H1 (cell line): ENCODE measurements at regions not wholly inside any gene's neighbourhood (a gene's known extent, or its start where the extent isn't known, plus 50 kb on each side); places are given as distances from the start of the nearest gene placed in this dataset.

Experiments
- BCL11A ChIP-seq, 2 experiments: IDR thresholded peaks; one replicate each; pipeline ENCODE4 v1.6.1; 2011; ENCODE audit warnings: low read depth in 2 of 2, low read length in 2 of 2, mild to moderate bottlenecking in 2 of 2
- CHD2 ChIP-seq: IDR thresholded peaks from 2 replicates; pipeline ENCODE4 v1.6.1; 2012; ENCODE audit warnings: low read length, improper control_type of control experiment
- CREB1 ChIP-seq: IDR thresholded peaks from 2 replicates; pipeline ENCODE4 v1.6.1; 2012; ENCODE audit warnings: inconsistent platforms
- CTCF ChIP-seq, 3 experiments: IDR thresholded peaks; 1 replicate in 2 of 3; 2 replicates in 1 of 3; pipeline versions ENCODE4 v1.5.1 to v1.6.1; 2011; ENCODE audit warnings: low read length in 3 of 3, mild to moderate bottlenecking in 3 of 3, inconsistent platforms in 2 of 3, low read depth in 1 of 3, moderate library complexity in 1 of 3; ENCODE audit not compliant: insufficient read depth in 1 of 3; ENCODE audit errors: control extremely low read depth in 1 of 3
- EP300 ChIP-seq, 2 experiments: IDR thresholded peaks; 1 replicate in 1 of 2; 2 replicates in 1 of 2; pipeline ENCODE4 v1.6.1; 2011 to 2012; ENCODE audit warnings: low read depth in 2 of 2, low read length in 2 of 2, mild to moderate bottlenecking in 2 of 2, borderline replicate concordance in 1 of 2, inconsistent platforms in 1 of 2, moderate library complexity in 1 of 2
- GABPA ChIP-seq: IDR thresholded peaks from 2 replicates; pipeline ENCODE4 v1.6.1; 2011; ENCODE audit warnings: mild to moderate bottlenecking, low read length, moderate library complexity, borderline replicate concordance; ENCODE audit not compliant: insufficient read depth
- GTF2F1 ChIP-seq: IDR thresholded peaks from 2 replicates; pipeline ENCODE4 v1.6.1; 2012; ENCODE audit warnings: low read depth, low read length, improper control_type of control experiment, borderline replicate concordance
- PHF8 ChIP-seq: fragments of 200-600 bp; sonication (generic); conservative IDR thresholded peaks from 2 replicates; pipeline ENCODE4 v1.7.1; 2012; ENCODE audit warnings: low read depth, mild to moderate bottlenecking, inconsistent platforms, low read length, moderate library complexity
- SP2 ChIP-seq: IDR thresholded peaks from 2 replicates; pipeline ENCODE4 v1.6.1; 2012; ENCODE audit warnings: mild to moderate bottlenecking, low read length, inconsistent platforms
- TAF1 ChIP-seq: IDR thresholded peaks from 2 replicates; pipeline ENCODE4 v1.6.1; 2011; ENCODE audit warnings: mild to moderate bottlenecking, low read depth, low read length

DNA sequence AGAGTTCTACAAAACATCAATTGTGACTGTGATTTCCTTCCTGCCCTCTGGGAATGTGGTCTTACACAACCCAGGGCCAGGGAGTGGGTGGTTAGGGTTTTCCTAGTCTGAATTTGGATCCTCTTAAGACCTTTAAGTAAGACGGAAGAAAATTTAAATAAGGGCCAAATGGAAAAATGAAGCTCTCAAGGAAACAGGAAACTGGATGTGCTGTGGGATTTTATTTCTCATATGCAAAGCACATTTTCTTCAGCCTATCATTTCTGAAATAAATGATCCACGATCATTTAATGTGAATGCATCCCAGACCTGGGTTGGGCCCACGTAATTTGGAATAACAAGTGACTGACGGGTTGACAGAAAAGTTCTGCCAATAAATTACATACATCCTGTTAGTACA lies 243.6 kb downstream of the CLIC5 start:
- no peak for TF ChIP-seq CTCF (IDR thresholded peaks at IDR 0.05; ENCODE audit: control extremely low read depth in 1 of 3, insufficient read depth in 1 of 3, low read depth in 1 of 3, low read length in 3 of 3)
- TF ChIP-seq PHF8, result no peak
- TF ChIP-seq EP300 (IDR thresholded peaks at IDR 0.05; ENCODE audit: borderline replicate concordance in 1 of 2, low read depth in 2 of 2, low read length in 2 of 2), result no peak
- TF ChIP-seq GABPA, result no peak
- no peak for TF ChIP-seq CHD2
- TF ChIP-seq CREB1, result no peak
- no peak for TF ChIP-seq SP2
- TF ChIP-seq GTF2F1, result no peak
- TF ChIP-seq TAF1, result no peak
- TF ChIP-seq BCL11A (IDR thresholded peaks at IDR 0.05; ENCODE audit: low read depth in 2 of 2, low read length in 2 of 2), result no peak
